ENCODE measurements at regions not wholly inside any gene's neighbourhood (a gene's known extent, or its start where the extent isn't known, plus 50 kb on each side); places are given as distances from the start of the nearest gene placed in this dataset.

DNA sequence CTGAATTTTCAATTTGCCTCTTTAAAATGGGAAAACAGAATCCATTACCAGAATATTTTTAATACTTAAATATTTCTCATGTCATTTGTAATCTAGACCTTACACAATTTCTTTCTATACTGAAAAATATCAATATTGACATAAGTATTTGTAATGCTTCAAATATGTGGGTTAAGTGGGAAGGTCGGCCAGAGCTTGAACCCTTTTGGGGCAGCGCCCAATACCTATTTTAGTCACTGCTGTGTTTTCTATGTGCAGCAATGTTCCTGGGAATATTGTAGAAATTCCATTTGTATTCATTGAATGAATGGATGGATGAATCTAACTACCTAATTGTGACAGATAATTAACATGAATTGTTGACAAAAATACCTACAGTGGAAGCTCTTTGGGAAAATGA lies 459.7 kb upstream of the ZNF717 start:
- Histone ChIP-seq H3K36me3 (ENCODE audit: control insufficient read depth, insufficient read depth, low read length) (no peaks in the 10 kb centered on the region), H3K27ac (ENCODE audit: low read depth, low read length, severe bottlenecking) (no peak overlapping the region), H3K4me3 (ENCODE audit: extremely low read depth, insufficient read depth, low read length, poor library complexity, severe bottlenecking) (no peak overlapping the region), H3K9me3 (ENCODE audit: control insufficient read depth, low read length) (no peaks in the 10 kb centered on the region), H3K4me1 (ENCODE audit: control insufficient read depth, insufficient read depth, low read length, poor library complexity, severe bottlenecking) (no peaks in the 10 kb centered on the region)
- no CpG with 5 or more reads among the region's 2 CpGs for WGBS, 2 experiments (ENCODE audit: insufficient coverage in 2 of 2)

- Histone ChIP-seq H3K4me3 (ENCODE audit: extremely low read depth, insufficient read depth, low read length, poor library complexity, severe bottlenecking) (no peak overlapping the region), H3K4me1 (ENCODE audit: control insufficient read depth, insufficient read depth, low read length, poor library complexity, severe bottlenecking) (no peaks in the 10 kb centered on the region), H3K27ac (ENCODE audit: low read depth, low read length, severe bottlenecking) (no peak overlapping the region)
Measured at GRCh38 chr3:76245622-76246021, 460.3 kb upstream of the ZNF717 start.

DNA sequence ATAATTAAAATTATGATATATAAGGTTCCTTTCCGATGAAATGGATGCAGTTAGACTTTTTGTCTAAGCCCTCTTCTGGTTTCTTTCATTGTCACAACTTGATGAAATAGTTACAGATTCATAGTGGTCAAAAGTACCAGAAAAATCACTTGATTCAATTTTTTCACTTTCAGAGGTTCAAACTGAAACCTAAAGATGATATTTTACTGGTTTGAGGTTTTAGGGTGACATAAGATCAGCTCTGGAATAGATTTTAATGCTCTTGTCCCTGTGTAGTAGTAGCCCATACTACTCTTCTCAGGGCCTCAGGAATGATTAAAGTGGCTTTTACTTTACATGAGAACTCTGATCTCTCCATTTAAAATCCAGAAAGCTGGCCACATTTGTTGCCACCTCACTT lies 479.1 kb upstream of the ZNF717 start:
- no CpG with 5 or more reads among the region's 1 CpG for WGBS, 2 experiments (ENCODE audit: insufficient coverage in 2 of 2)
- H3K36me3 ChIP-seq (ENCODE audit: control insufficient read depth, insufficient read depth, low read length), result no peaks in the 10 kb centered on the region
- no peak overlapping the region for H3K27ac ChIP-seq (ENCODE audit: low read depth, low read length, severe bottlenecking)
- H3K9me3 ChIP-seq (ENCODE audit: control insufficient read depth, low read length), result no peaks in the 10 kb centered on the region
- no peak overlapping the region for H3K4me3 ChIP-seq (ENCODE audit: extremely low read depth, insufficient read depth, low read length, poor library complexity, severe bottlenecking)
- H3K4me1 ChIP-seq (ENCODE audit: control insufficient read depth, insufficient read depth, low read length, poor library complexity, severe bottlenecking), result no peaks in the 10 kb centered on the region

More at GRCh38 chr3:76245622-76246021, 460.3 kb upstream of the ZNF717 start:
- H3K36me3 ChIP-seq (ENCODE audit: control insufficient read depth, insufficient read depth, low read length), result no peaks in the 10 kb centered on the region
- H3K9me3 ChIP-seq (ENCODE audit: control insufficient read depth, low read length), result no peaks in the 10 kb centered on the region

DNA sequence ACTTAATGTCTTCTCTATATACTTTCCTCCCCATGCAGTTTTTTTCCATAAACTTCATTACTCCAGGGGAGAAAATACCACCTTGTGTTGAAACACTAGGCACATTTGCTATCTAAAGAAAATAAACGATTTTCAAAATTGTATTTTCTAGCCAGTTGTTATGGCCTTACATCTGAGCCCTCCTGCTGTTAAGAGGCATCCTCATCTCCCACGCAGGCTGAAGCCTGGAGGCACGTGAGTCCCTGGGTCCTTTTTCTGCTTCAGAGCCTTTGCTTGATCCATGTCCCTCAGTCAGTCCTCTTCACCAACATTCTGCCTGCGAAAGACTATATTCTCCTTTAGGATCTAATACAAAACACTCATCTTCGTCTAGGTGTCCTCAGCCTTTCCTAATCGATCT lies 479.6 kb upstream of the ZNF717 start:
- no peaks in the 10 kb centered on the region for H3K4me1 ChIP-seq (ENCODE audit: control insufficient read depth, insufficient read depth, low read length, poor library complexity, severe bottlenecking)
- no peak overlapping the region for H3K27ac ChIP-seq (ENCODE audit: low read depth, low read length, severe bottlenecking)
- 56 to 83% methylated on average over 2 to 4 of the region's 6 CpGs for WGBS, 2 experiments (ENCODE audit: insufficient coverage in 2 of 2)
- H3K9me3 ChIP-seq (ENCODE audit: control insufficient read depth, low read length), result no peaks in the 10 kb centered on the region
- H3K4me3 ChIP-seq (ENCODE audit: extremely low read depth, insufficient read depth, low read length, poor library complexity, severe bottlenecking), result no peak overlapping the region
- H3K36me3 ChIP-seq (ENCODE audit: control insufficient read depth, insufficient read depth, low read length), result no peaks in the 10 kb centered on the region

DNA sequence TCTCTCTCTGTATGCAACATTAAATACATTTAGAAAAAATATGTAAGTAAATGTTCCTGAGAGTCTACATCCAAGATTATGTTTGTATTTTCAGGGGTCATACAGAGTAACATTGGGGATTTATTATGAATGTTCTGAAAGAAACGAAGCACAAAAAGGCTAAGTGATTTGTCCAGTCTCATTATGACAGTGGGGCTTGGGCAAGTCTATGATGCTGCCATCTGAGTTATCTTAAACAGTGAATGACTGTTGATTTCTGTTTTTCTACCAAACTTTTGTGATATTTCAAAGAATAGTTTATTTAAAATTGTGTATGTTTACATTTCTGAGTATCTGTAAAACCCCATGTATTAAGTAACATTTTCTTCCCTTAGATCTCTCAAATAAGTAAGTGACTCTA lies 481.2 kb upstream of the ZNF717 start:
- no peak overlapping the region for H3K27ac ChIP-seq (ENCODE audit: low read depth, low read length, severe bottlenecking)
- no peaks in the 10 kb centered on the region for H3K36me3 ChIP-seq (ENCODE audit: control insufficient read depth, insufficient read depth, low read length)
- H3K9me3 ChIP-seq (ENCODE audit: control insufficient read depth, low read length), result no peaks in the 10 kb centered on the region
- H3K4me1 ChIP-seq (ENCODE audit: control insufficient read depth, insufficient read depth, low read length, poor library complexity, severe bottlenecking), result no peaks in the 10 kb centered on the region
- WGBS, 2 experiments (ENCODE audit: insufficient coverage in 2 of 2), result 100% methylated on average over 1 of the region's 1 CpG
- no peak overlapping the region for H3K4me3 ChIP-seq (ENCODE audit: extremely low read depth, insufficient read depth, low read length, poor library complexity, severe bottlenecking)

- WGBS, 2 experiments (ENCODE audit: insufficient coverage in 2 of 2), result 70 to 80% methylated on average over 1 to 3 of the region's 4 CpGs
- Histone ChIP-seq H3K27ac (ENCODE audit: low read depth, low read length, severe bottlenecking) (no peak overlapping the region), H3K9me3 (ENCODE audit: control insufficient read depth, low read length) (no peaks in the 10 kb centered on the region), H3K4me3 (ENCODE audit: extremely low read depth, insufficient read depth, low read length, poor library complexity, severe bottlenecking) (no peak overlapping the region), H3K4me1 (ENCODE audit: control insufficient read depth, insufficient read depth, low read length, poor library complexity, severe bottlenecking) (no peaks in the 10 kb centered on the region), H3K36me3 (ENCODE audit: control insufficient read depth, insufficient read depth, low read length) (no peaks in the 10 kb centered on the region)
Measured at GRCh38 chr3:76267851-76268380, 482.6 kb upstream of the ZNF717 start.

DNA sequence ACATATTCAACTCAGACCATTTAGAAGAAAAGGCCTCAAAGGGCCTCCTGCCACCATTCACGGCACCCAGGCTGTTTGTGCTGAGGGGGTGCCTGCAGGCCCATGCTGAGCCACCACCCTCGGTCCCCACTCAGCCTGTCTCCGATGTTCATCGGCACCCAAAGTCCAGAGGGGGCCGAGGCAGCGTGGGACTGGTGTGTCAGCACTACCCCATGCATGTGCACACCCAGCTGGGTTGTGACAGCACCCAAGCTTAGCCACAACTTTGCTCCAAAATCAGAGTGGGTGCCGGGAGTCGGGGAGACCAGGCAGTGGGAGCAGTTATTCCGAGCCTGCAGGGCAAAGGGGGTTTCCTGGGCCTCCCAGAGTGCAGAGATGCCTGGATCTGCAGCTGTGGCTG lies 508.5 kb upstream of the ZNF717 start:
- Histone ChIP-seq H3K36me3 (ENCODE audit: control insufficient read depth, insufficient read depth, low read length) (no peaks in the 10 kb centered on the region), H3K4me1 (ENCODE audit: control insufficient read depth, insufficient read depth, low read length, poor library complexity, severe bottlenecking) (no peaks in the 10 kb centered on the region), H3K27ac (ENCODE audit: low read depth, low read length, severe bottlenecking) (no peak overlapping the region), H3K4me3 (ENCODE audit: extremely low read depth, insufficient read depth, low read length, poor library complexity, severe bottlenecking) (no peak overlapping the region), H3K9me3 (ENCODE audit: control insufficient read depth, low read length) (no peaks in the 10 kb centered on the region)
- WGBS, 2 experiments (ENCODE audit: insufficient coverage in 2 of 2), result 92 to 96% methylated on average over 8 to 9 of the region's 9 CpGs

- Histone ChIP-seq H3K36me3 (ENCODE audit: control insufficient read depth, insufficient read depth, low read length) (no peaks in the 10 kb centered on the region), H3K27ac (ENCODE audit: low read depth, low read length, severe bottlenecking) (no peak overlapping the region), H3K4me3 (ENCODE audit: extremely low read depth, insufficient read depth, low read length, poor library complexity, severe bottlenecking) (no peak overlapping the region), H3K9me3 (ENCODE audit: control insufficient read depth, low read length) (no peaks in the 10 kb centered on the region), H3K4me1 (ENCODE audit: control insufficient read depth, insufficient read depth, low read length, poor library complexity, severe bottlenecking) (no peaks in the 10 kb centered on the region)
- 70 to 89% methylated on average over 1 of the region's 2 CpGs for WGBS, 2 experiments (ENCODE audit: insufficient coverage in 2 of 2)
Measured at GRCh38 chr3:76300746-76301145, 515.4 kb upstream of the ZNF717 start.

- WGBS, 2 experiments (ENCODE audit: insufficient coverage in 2 of 2), result 86% methylated on average over 2 of the region's 3 CpGs; no CpG with 5 or more reads in 1 of the 2 experiments
- H3K4me3 ChIP-seq (ENCODE audit: extremely low read depth, insufficient read depth, low read length, poor library complexity, severe bottlenecking), result no peak overlapping the region
- H3K36me3 ChIP-seq (ENCODE audit: control insufficient read depth, insufficient read depth, low read length), result no peaks in the 10 kb centered on the region
- no peak overlapping the region for H3K27ac ChIP-seq (ENCODE audit: low read depth, low read length, severe bottlenecking)
- peaks cover 4% of the 10 kb centered on the region for H3K4me1 ChIP-seq (ENCODE audit: control insufficient read depth, insufficient read depth, low read length, poor library complexity, severe bottlenecking)
- no peaks in the 10 kb centered on the region for H3K9me3 ChIP-seq (ENCODE audit: control insufficient read depth, low read length)
Measured at GRCh38 chr3:76307556-76307955, 522.2 kb upstream of the ZNF717 start.

DNA sequence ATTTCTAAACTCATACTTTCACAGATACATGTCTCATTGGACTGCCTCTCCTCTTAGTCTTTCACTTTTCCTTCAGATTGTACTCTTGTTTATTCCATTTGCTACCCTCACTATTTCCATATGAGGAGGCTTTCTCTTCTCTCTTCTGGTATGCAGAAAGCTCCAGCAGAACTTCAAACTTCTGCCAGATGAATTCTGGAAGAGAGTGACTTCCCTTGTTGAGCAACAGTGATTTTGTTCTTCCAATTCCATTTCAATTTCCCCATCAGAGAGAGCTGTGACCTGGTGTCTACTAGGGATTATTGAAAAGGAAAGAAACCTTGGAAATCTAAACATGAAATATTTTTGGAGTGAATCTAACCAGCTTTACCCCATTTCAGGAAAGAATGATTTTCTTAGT lies 523.2 kb upstream of the ZNF717 start:
- Histone ChIP-seq H3K4me3 (ENCODE audit: extremely low read depth, insufficient read depth, low read length, poor library complexity, severe bottlenecking) (no peak overlapping the region), H3K27ac (ENCODE audit: low read depth, low read length, severe bottlenecking) (no peak overlapping the region), H3K9me3 (ENCODE audit: control insufficient read depth, low read length) (no peaks in the 10 kb centered on the region), H3K36me3 (ENCODE audit: control insufficient read depth, insufficient read depth, low read length) (no peaks in the 10 kb centered on the region), H3K4me1 (ENCODE audit: control insufficient read depth, insufficient read depth, low read length, poor library complexity, severe bottlenecking) (peaks cover 4% of the 10 kb centered on the region)

- peaks cover 4% of the 10 kb centered on the region for H3K4me1 ChIP-seq (ENCODE audit: control insufficient read depth, insufficient read depth, low read length, poor library complexity, severe bottlenecking)
- no peak overlapping the region for H3K27ac ChIP-seq (ENCODE audit: low read depth, low read length, severe bottlenecking)
- no peak overlapping the region for H3K4me3 ChIP-seq (ENCODE audit: extremely low read depth, insufficient read depth, low read length, poor library complexity, severe bottlenecking)
- 90 to 96% methylated on average over 3 of the region's 8 CpGs for WGBS, 2 experiments (ENCODE audit: insufficient coverage in 2 of 2)
- no peaks in the 10 kb centered on the region for H3K36me3 ChIP-seq (ENCODE audit: control insufficient read depth, insufficient read depth, low read length)
- H3K9me3 ChIP-seq (ENCODE audit: control insufficient read depth, low read length), result no peaks in the 10 kb centered on the region
Measured at GRCh38 chr3:76310089-76310488, 524.7 kb upstream of the ZNF717 start.

Measured in mesodermal cell (in vitro differentiated cells).